K562 (cell line): ENCODE measurements at regions not wholly inside any gene's neighbourhood (a gene's known extent, or its start where the extent isn't known, plus 50 kb on each side); places are given as distances from the start of the nearest gene placed in this dataset.

ENCODE experiments used
- EZH2 ChIP-seq: IDR thresholded peaks from 2 replicates; pipeline ENCODE4 v1.6.1; 2012; ENCODE audit warnings: low read depth, mild to moderate bottlenecking, inconsistent platforms, low read length, borderline replicate concordance
- HOMEZ ChIP-seq: fragments of 250-450 bp; sonication (Bioruptor Pico); IDR thresholded peaks from 2 replicates; pipeline ENCODE4 v1.4.0; 2020; ENCODE audit warnings: mild to moderate bottlenecking, moderate library complexity
- IRF9 ChIP-seq: fragments of 450-650 bp; IDR thresholded peaks from 2 replicates; pipeline ENCODE4 v1.6.1; 2016; ENCODE audit warnings: missing biosample characterization, missing genetic modification characterization
- NUFIP1 ChIP-seq: fragments of 450-650 bp; IDR thresholded peaks from 2 replicates; pipeline ENCODE4 v1.6.1; 2018; ENCODE audit not compliant: partially characterized antibody
- PATZ1 ChIP-seq: fragments of 250-450 bp; sonication (Bioruptor Pico); IDR thresholded peaks from 2 replicates; pipeline ENCODE4 v1.5.0; 2020; ENCODE audit warnings: mild to moderate bottlenecking, borderline replicate concordance
- PML ChIP-seq: IDR thresholded peaks from 2 replicates; pipeline ENCODE4 v1.6.1; 2012; ENCODE audit warnings: low read length, inconsistent platforms
- STAG1 ChIP-seq: sonication (generic); formaldehyde crosslinking; IDR thresholded peaks from 2 replicates; pipeline ENCODE4 v1.5.0; 2020; ENCODE audit warnings: missing genetic modification reagents, borderline replicate concordance
- TCF7L2 ChIP-seq: fragments of 150-350 bp; IDR thresholded peaks from 2 replicates; pipeline ENCODE4 v1.6.1; 2016; ENCODE audit warnings: low read depth, mild to moderate bottlenecking, low read length, moderate library complexity
- TFE3 ChIP-seq: fragments of 450-650 bp; formaldehyde crosslinking; IDR thresholded peaks from 2 replicates; pipeline ENCODE4 v1.4.0; 2020; ENCODE audit warnings: mild to moderate bottlenecking, mixed read lengths
- ZBTB49 ChIP-seq: sonication (generic); formaldehyde crosslinking; IDR thresholded peaks from 2 replicates; pipeline ENCODE4 v1.8.0; 2022; ENCODE audit warnings: missing genetic modification reagents, mild to moderate bottlenecking, borderline replicate concordance

- TF ChIP-seq STAG1 (no peak), TFE3 (CRISPR knock-in tag) (no peak), TCF7L2 (no peak), EZH2 (no peak), IRF9 (tag) (no peak), NUFIP1 (no peak), ZBTB49 (CRISPR knock-in tag) (no peak), PML (no peak), HOMEZ (CRISPR knock-in tag) (no peak), PATZ1 (no peak)
Measured at GRCh38 chr5:91306497-91306896, 76.6 kb downstream of the ARRDC3 start.
